Caco-2 (cell line): ENCODE measurements at regions not wholly inside any gene's neighbourhood (a gene's known extent, or its start where the extent isn't known, plus 50 kb on each side); places are given as distances from the start of the nearest gene placed in this dataset.

Experiments used
- BruUV-seq: library from RNA; stranded (reverse); fragments of 400-500 nt; replicated peaks from 2 replicates; lab custom pipeline; 2021; lab: Mats Ljungman, UMichigan
- CTCF ChIA-PET: fragments of 300-600 bp; sonication (Branson Sonifier 250); formaldehyde crosslinking; loops from one replicate; lab custom pipeline; 2022; ENCODE audit warnings: antibody characterized with exemption; lab: Charles Lee
- POLR2A ChIA-PET: fragments of 300-600 bp; sonication (Branson Sonifier 250); formaldehyde crosslinking; loops from one replicate; lab custom pipeline; 2022; ENCODE audit warnings: antibody characterized with exemption; lab: Charles Lee
- DNase-seq, 2 experiments: peaks; one replicate each; pipeline versions ENCODE4 v3.0.0 to v3.0.0-alpha.2; 2020 to 2022
- H3K27me3 ChIP-seq: replicated peaks from 2 replicates; pipeline ENCODE4 v1.6.0; 2011; ENCODE audit warnings: low read length; ENCODE audit not compliant: control insufficient read depth, insufficient read depth
- H3K36me3 ChIP-seq: 2 replicates; pipeline ENCODE4 v1.5.1; 2011; ENCODE audit warnings: low read length; ENCODE audit not compliant: control insufficient read depth, insufficient read depth
- H3K4me1 ChIP-seq: fragments of 250-450 bp; sonication (Bioruptor Pico); 2 replicates; pipeline ENCODE4 v1.5.1; 2020; ENCODE audit warnings: mild to moderate bottlenecking
- H3K4me3 ChIP-seq: 2 replicates; pipeline ENCODE4 v1.5.1; 2011; ENCODE audit warnings: low read depth, mild to moderate bottlenecking, control low read depth, low read length
- H3K9me3 ChIP-seq: fragments of 250-450 bp; sonication (Bioruptor Pico); 2 replicates; pipeline ENCODE4 v1.5.1; 2020; ENCODE audit warnings: mild to moderate bottlenecking, moderate library complexity
- H3K27ac Mint-ChIP-seq: one replicate; pipeline ENCODE4 v1.8.0; 2022; ENCODE audit warnings: mixed read lengths; ENCODE audit not compliant: unreplicated experiment
- H3K27me3 Mint-ChIP-seq: one replicate; pipeline ENCODE4 v1.8.0; 2022; ENCODE audit warnings: mixed read lengths; ENCODE audit not compliant: insufficient read depth, unreplicated experiment
- H3K36me3 Mint-ChIP-seq: one replicate; pipeline ENCODE4 v1.8.0; 2022; ENCODE audit warnings: mild to moderate bottlenecking, mixed read lengths; ENCODE audit not compliant: insufficient read depth, unreplicated experiment
- H3K4me1 Mint-ChIP-seq: one replicate; pipeline ENCODE4 v1.8.0; 2022; ENCODE audit warnings: low read depth, mixed read lengths; ENCODE audit not compliant: unreplicated experiment
- H3K4me3 Mint-ChIP-seq: one replicate; pipeline ENCODE4 v1.8.0; 2022; ENCODE audit warnings: mild to moderate bottlenecking, moderate library complexity, mixed read lengths; ENCODE audit not compliant: unreplicated experiment
- H3K9me3 Mint-ChIP-seq: one replicate; pipeline ENCODE4 v1.8.0; 2022; ENCODE audit warnings: mixed read lengths; ENCODE audit not compliant: unreplicated experiment
- intact Hi-C: fragments of 100-400 bp; cut with micrococcal nuclease; formaldehyde crosslinking; loops from one replicate; pipeline ENCODE4 v1.10.0; 2022; ENCODE audit not compliant: unreplicated experiment
- TF ChIP-seq, protein P1 (sequence below), 2 experiments: fragments of 200-600 bp in 1 of 2; IDR thresholded peaks; 1 replicate in 1 of 2; 2 replicates in 1 of 2; pipeline versions ENCODE4 v1.5.1 to v1.8.0; 2011 to 2022; ENCODE audit warnings: antibody characterized with exemption in 1 of 2, control low read depth in 1 of 2, inconsistent platforms in 1 of 2, low read depth in 1 of 2, low read length in 1 of 2, mild to moderate bottlenecking in 1 of 2, moderate library complexity in 1 of 2; ENCODE audit not compliant: insufficient read depth in 1 of 2, severe bottlenecking in 1 of 2, unreplicated experiment in 1 of 2

DNA sequence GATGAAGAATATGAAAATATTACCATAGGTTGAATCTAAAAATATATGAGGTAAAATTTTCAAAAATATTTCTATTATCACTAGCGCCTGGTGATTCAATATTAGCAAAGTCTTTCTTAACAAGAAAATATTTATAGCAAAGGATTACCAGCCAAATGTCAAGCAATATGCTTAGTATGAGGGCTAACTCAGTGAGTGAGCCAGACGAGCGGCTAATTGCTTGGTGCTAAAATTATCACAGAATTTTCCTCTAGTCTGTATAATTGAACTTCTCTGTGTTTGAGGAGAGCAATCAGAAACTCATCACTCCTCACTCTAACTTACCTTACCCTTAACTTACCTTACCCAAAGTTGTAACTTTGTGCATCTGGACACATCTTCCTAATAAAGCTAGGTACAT, 304.9 kb upstream of the PRR16 start:
- no peaks in the 10 kb centered on the region for H3K36me3 Mint-ChIP-seq
- H3K27ac Mint-ChIP-seq, result no peak overlapping the region
- Histone ChIP-seq H3K9me3 (no peaks in the 10 kb centered on the region), H3K36me3 (no peaks in the 10 kb centered on the region), H3K4me1 (no peaks in the 10 kb centered on the region), H3K27me3 (no peaks in the 10 kb centered on the region), H3K4me3 (no peak overlapping the region)
- no peak overlapping the region for H3K4me3 Mint-ChIP-seq
- no TSS peak for BruUV-seq
- ChIA-PET POLR2A (no interaction called here), CTCF (no interaction called here)
- no peaks in the 10 kb centered on the region for H3K4me1 Mint-ChIP-seq
- intact Hi-C loops, result no loop called here
- DNase-seq, result no peak
- H3K27me3 Mint-ChIP-seq, result no peaks in the 10 kb centered on the region
- TF ChIP-seq, protein P1, sequence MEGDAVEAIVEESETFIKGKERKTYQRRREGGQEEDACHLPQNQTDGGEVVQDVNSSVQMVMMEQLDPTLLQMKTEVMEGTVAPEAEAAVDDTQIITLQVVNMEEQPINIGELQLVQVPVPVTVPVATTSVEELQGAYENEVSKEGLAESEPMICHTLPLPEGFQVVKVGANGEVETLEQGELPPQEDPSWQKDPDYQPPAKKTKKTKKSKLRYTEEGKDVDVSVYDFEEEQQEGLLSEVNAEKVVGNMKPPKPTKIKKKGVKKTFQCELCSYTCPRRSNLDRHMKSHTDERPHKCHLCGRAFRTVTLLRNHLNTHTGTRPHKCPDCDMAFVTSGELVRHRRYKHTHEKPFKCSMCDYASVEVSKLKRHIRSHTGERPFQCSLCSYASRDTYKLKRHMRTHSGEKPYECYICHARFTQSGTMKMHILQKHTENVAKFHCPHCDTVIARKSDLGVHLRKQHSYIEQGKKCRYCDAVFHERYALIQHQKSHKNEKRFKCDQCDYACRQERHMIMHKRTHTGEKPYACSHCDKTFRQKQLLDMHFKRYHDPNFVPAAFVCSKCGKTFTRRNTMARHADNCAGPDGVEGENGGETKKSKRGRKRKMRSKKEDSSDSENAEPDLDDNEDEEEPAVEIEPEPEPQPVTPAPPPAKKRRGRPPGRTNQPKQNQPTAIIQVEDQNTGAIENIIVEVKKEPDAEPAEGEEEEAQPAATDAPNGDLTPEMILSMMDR (IDR thresholded peaks at IDR 0.05; ENCODE audit: insufficient read depth in 1 of 2, low read depth in 1 of 2, low read length in 1 of 2, severe bottlenecking in 1 of 2, unreplicated experiment in 1 of 2), result no peak
- no peaks in the 10 kb centered on the region for H3K9me3 Mint-ChIP-seq

DNA sequence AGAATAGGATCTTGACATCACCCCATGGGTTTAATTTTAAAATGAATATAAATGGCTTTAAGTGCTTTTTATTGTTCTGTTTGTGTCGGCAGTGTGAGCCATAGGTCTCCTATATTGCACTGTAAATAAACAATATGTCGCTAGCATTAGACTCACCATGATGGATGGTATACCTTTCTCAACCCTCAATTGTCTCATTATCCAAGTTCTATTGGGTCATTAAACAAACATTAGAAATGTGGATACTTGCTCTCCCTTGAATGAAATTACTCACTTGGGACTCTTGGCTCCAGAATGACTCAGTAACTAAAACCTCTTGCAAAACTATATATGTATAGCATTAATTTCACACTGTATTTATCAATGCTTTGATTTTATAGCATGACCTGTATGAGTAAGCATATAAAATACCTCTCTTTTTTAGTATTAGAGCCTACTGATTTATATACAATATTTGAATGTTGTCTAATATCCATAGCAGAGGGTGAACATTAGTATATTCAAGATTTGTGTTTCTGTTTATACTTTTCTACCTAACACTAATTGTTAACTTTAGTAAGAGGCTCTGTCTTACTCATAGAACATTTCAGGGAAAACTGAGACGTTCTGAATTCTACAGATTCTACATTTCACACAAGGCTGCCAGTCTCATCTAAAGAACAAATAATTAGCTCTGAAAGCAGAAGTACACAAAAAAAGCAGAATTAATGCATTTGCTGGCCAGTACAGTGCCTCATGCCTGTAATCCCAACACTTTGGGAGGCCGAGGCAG, 303.8 kb upstream of the PRR16 start:
- intact Hi-C loops, result no loop called here
- ChIA-PET POLR2A (no interaction called here), CTCF (interaction anchor here (0.5 kb wide), 1 partner anchor 53 kb away, joined by 3 read pairs; no protein-coding TSS in a partner anchor)
- Mint-ChIP-seq H3K36me3 (no peaks in the 10 kb centered on the region), H3K4me1 (no peaks in the 10 kb centered on the region), H3K4me3 (no peak overlapping the region), H3K27me3 (no peaks in the 10 kb centered on the region), H3K27ac (no peak overlapping the region), H3K9me3 (no peaks in the 10 kb centered on the region)
- Histone ChIP-seq H3K9me3 (no peaks in the 10 kb centered on the region), H3K4me3 (no peak overlapping the region), H3K27me3 (no peaks in the 10 kb centered on the region), H3K36me3 (no peaks in the 10 kb centered on the region), H3K4me1 (no peaks in the 10 kb centered on the region)
- DNase-seq, result no peak
- no TSS peak for BruUV-seq
- TF ChIP-seq, protein P1 (IDR thresholded peaks at IDR 0.05; ENCODE audit: insufficient read depth in 1 of 2, low read depth in 1 of 2, low read length in 1 of 2, severe bottlenecking in 1 of 2, unreplicated experiment in 1 of 2), result no peak

DNA sequence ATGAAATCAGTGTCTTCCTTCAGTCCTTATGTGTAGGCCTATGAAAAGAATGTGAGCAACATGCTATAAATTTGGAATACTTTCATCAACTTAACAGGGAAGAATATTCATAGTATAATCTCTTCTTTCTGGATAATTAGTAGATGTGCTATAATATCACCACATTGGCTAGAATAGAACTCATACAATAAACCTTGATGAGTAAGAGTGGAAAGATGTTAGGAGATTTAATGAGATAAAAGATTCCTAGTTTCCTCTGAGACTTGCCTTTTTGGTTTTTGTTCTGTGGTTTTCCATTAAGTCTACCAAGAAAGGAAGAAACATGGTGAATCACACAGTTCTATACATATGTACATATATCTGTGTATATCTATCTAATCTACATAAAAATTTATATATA, 301.8 kb upstream of the PRR16 start:
- Mint-ChIP-seq H3K27me3 (no peaks in the 10 kb centered on the region), H3K4me3 (no peak overlapping the region), H3K27ac (no peak overlapping the region), H3K9me3 (no peaks in the 10 kb centered on the region), H3K4me1 (no peaks in the 10 kb centered on the region), H3K36me3 (no peaks in the 10 kb centered on the region)
- Histone ChIP-seq H3K9me3 (no peaks in the 10 kb centered on the region), H3K4me1 (no peaks in the 10 kb centered on the region), H3K27me3 (no peaks in the 10 kb centered on the region), H3K4me3 (no peak overlapping the region), H3K36me3 (no peaks in the 10 kb centered on the region)
- TF ChIP-seq, protein P1 (IDR thresholded peaks at IDR 0.05; ENCODE audit: insufficient read depth in 1 of 2, low read depth in 1 of 2, low read length in 1 of 2, severe bottlenecking in 1 of 2, unreplicated experiment in 1 of 2), result no peak
- BruUV-seq, result no TSS peak
- intact Hi-C loops, result no loop called here
- POLR2A ChIA-PET, result no interaction called here
- no peak for DNase-seq
- CTCF ChIA-PET, result no interaction called here
